OCI-LY1 (cell line): ENCODE measurements at regions not wholly inside any gene's neighbourhood (a gene's known extent, or its start where the extent isn't known, plus 50 kb on each side); places are given as distances from the start of the nearest gene placed in this dataset.
"Not testable (repeated sequence)": the region's sequence is repeated elsewhere in the genome, so short reads cannot be mapped to it uniquely, and the experiment has no call there.

ENCODE experiments used
- H2AFZ ChIP-seq: fragments of 200-600 bp; sonication (generic), shearing (Covaris generic); 2 replicates; pipeline ENCODE4 v1.6.0; 2014; ENCODE audit warnings: antibody characterized with exemption, mild to moderate bottlenecking, low read length
- H3F3A ChIP-seq: fragments of 200-600 bp; sonication (generic), shearing (Covaris generic); 2 replicates; pipeline ENCODE4 v1.6.0; 2014; ENCODE audit warnings: mild to moderate bottlenecking, antibody characterized with exemption, low read length, moderate library complexity; ENCODE audit not compliant: insufficient read depth
- H3K27ac ChIP-seq: fragments of 200-600 bp; sonication (generic); 2 replicates; pipeline ENCODE4 v1.5.1; 2014; ENCODE audit warnings: low read length, mixed run types, mild to moderate bottlenecking, low read depth; ENCODE audit not compliant: poor library complexity, severe bottlenecking
- H3K27me3 ChIP-seq: fragments of 200-600 bp; sonication (generic); 2 replicates; pipeline ENCODE4 v1.6.0; 2014; ENCODE audit warnings: antibody characterized with exemption, mild to moderate bottlenecking, low read length, moderate library complexity; ENCODE audit not compliant: insufficient read depth
- H3K36me3 ChIP-seq: fragments of 200-600 bp; sonication (generic); 2 replicates; pipeline ENCODE4 v1.6.1; 2014; ENCODE audit warnings: mild to moderate bottlenecking, antibody characterized with exemption, low read length, moderate library complexity, mixed read lengths; ENCODE audit not compliant: insufficient read depth
- H3K4me1 ChIP-seq: fragments of 200-600 bp; sonication (generic); 2 replicates; pipeline ENCODE4 v1.5.1; 2014; ENCODE audit warnings: mild to moderate bottlenecking, low read length, moderate library complexity; ENCODE audit not compliant: insufficient read depth, severe bottlenecking
- H3K4me2 ChIP-seq: fragments of 200-600 bp; sonication (generic), shearing (Covaris generic); 2 replicates; pipeline ENCODE4 v1.6.1; 2014; ENCODE audit warnings: low read length
- H3K4me3 ChIP-seq: fragments of 200-600 bp; sonication (generic); 2 replicates; pipeline ENCODE4 v1.5.1; 2014; ENCODE audit warnings: low read length, low read depth, mild to moderate bottlenecking, mixed read lengths; ENCODE audit not compliant: poor library complexity, severe bottlenecking
- H3K79me2 ChIP-seq: fragments of 200-600 bp; shearing (Covaris generic); 2 replicates; pipeline ENCODE4 v1.6.1; 2016; ENCODE audit warnings: mixed run types, low read length, mixed read lengths; ENCODE audit not compliant: insufficient read depth
- H3K9ac ChIP-seq: fragments of 200-600 bp; sonication (generic), shearing (Covaris generic); 2 replicates; pipeline ENCODE4 v1.6.1; 2014; ENCODE audit warnings: mild to moderate bottlenecking, low read length, mixed read lengths
- H3K9me2 ChIP-seq: fragments of 200-600 bp; sonication (generic), shearing (Covaris generic); 2 replicates; pipeline ENCODE4 v1.6.1; 2014; ENCODE audit warnings: low read depth, mild to moderate bottlenecking, low read length, mixed read lengths
- H3K9me3 ChIP-seq: fragments of 200-600 bp; shearing (Covaris generic); 2 replicates; pipeline ENCODE4 v1.6.1; 2014; ENCODE audit warnings: low read length, mixed read lengths
- H4K20me1 ChIP-seq: fragments of 200-600 bp; sonication (generic), shearing (Covaris generic); 2 replicates; pipeline ENCODE4 v1.6.0; 2016; ENCODE audit warnings: mild to moderate bottlenecking, low read length; ENCODE audit not compliant: insufficient read depth
- CTCF ChIP-seq: fragments of 200-600 bp; sonication (generic), shearing (Covaris generic); IDR thresholded peaks from 2 replicates; pipeline ENCODE4 v1.5.1; 2017; ENCODE audit warnings: mild to moderate bottlenecking, antibody characterized with exemption, low read length, moderate library complexity, mixed read lengths
- EZH2 ChIP-seq: fragments of 200-600 bp; sonication (generic), shearing (Covaris generic); IDR thresholded peaks from 2 replicates; pipeline ENCODE4 v1.8.0; 2017; ENCODE audit warnings: borderline replicate concordance, mixed run types, mild to moderate bottlenecking, antibody characterized with exemption, low read length, moderate library complexity, mixed read lengths

- H3K4me2 ChIP-seq, result peak overlapping the region; percentile 12; the same call in 1 of the 2 replicates
- H3F3A ChIP-seq, result no peaks in the 10 kb centered on the region
These were observed 155.6 kb downstream of the NUF2 start for GRCh38 chr1:163477276-163477830.

GRCh38 chr1:163498391-163499330, 176.9 kb downstream of the NUF2 start:
- H3K4me3 ChIP-seq, H3F3A ChIP-seq, H3K36me3 ChIP-seq, H3K9ac ChIP-seq, H3K27ac ChIP-seq, H3K9me3 ChIP-seq, H3K4me2 ChIP-seq, H3K9me2 ChIP-seq, H4K20me1 ChIP-seq, H3K4me1 ChIP-seq, H2AFZ ChIP-seq, H3K79me2 ChIP-seq, H3K27me3 ChIP-seq: not testable (repeated sequence)

More at GRCh38 chr1:163477276-163477830, 155.6 kb downstream of the NUF2 start:
- H3K9me3 ChIP-seq, result no peaks in the 10 kb centered on the region
- peak overlapping the region; percentile 9; the same call in 1 of the 2 replicates for H3K9ac ChIP-seq
- peak overlapping the region; percentile 13; the same call in 1 of the 2 replicates for H2AFZ ChIP-seq
- no peaks in the 10 kb centered on the region for H3K79me2 ChIP-seq
- no peak for TF ChIP-seq EZH2
- no peak for TF ChIP-seq CTCF
- no peaks in the 10 kb centered on the region for H4K20me1 ChIP-seq
- H3K27me3 ChIP-seq, result no peaks in the 10 kb centered on the region
- H3K36me3 ChIP-seq, result no peaks in the 10 kb centered on the region
- H3K9me2 ChIP-seq, result no peaks in the 10 kb centered on the region
- H3K27ac ChIP-seq, result peak overlapping the region; percentile 99
- H3K4me3 ChIP-seq, result no peak overlapping the region
- peaks cover 45% of the 10 kb centered on the region for H3K4me1 ChIP-seq

GRCh38 chr1:163504331-163504978, 182.7 kb downstream of the NUF2 start:
- Histone ChIP-seq H3K79me2 (no peaks in the 10 kb centered on the region), H3K36me3 (no peaks in the 10 kb centered on the region), H3K27ac (no peak overlapping the region), H3K4me2 (no peak overlapping the region), H3K9me2 (no peaks in the 10 kb centered on the region), H3K4me3 (no peak overlapping the region), H3K4me1 (peaks cover 43% of the 10 kb centered on the region), H4K20me1 (no peaks in the 10 kb centered on the region), H2AFZ (0 out of 2 replicates have a peak overlapping the region, but pooled peaks have one; percentile 50), H3K27me3 (no peaks in the 10 kb centered on the region), H3K9me3 (0 out of 2 replicates have a peak, but pooled peaks cover 3% of the 10 kb centered on the region), H3K9ac (no peak overlapping the region), H3F3A (no peaks in the 10 kb centered on the region)
- TF ChIP-seq EZH2, result no peak
- TF ChIP-seq CTCF, result no peak
